ENCODE measurements at regions not wholly inside any gene's neighbourhood (a gene's known extent, or its start where the extent isn't known, plus 50 kb on each side); places are given as distances from the start of the nearest gene placed in this dataset.

DNA sequence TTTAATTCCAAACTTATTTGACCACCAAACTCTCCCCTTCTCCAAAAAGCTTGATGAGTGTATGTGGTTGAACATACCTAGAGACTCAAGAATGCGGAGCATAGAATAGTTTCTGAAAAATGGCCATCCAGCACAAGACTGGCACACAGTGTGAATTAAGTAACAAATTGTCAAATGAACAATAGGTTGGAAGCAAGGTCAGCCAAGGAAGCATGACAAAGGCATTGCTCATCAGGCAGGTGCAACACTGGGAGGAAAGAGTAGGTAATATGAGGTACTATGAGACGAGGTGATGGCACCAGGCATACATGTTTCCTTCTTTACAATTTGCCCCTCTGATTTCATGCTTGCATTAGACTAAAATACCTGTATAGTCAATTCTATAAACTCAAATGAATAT lies 73.7 kb downstream of the DKK1 start:
- TF ChIP-seq YY1 (IDR thresholded peaks at IDR 0.05; ENCODE audit: insufficient read depth, insufficient read length) (no peak), ZNF274 (IDR thresholded peaks at IDR 0.05; ENCODE audit: low read depth, low read length) (no peak)
